OCI-LY3 (cell line): ENCODE measurements at regions not wholly inside any gene's neighbourhood (a gene's known extent, or its start where the extent isn't known, plus 50 kb on each side); places are given as distances from the start of the nearest gene placed in this dataset.

Experiments used
- EZH2phosphoT487 ChIP-seq: fragments of 200-600 bp; shearing (Covaris generic); IDR thresholded peaks from 2 replicates; pipeline ENCODE4 v1.6.1; 2018; ENCODE audit warnings: antibody characterized with exemption, mixed run types, low read depth
- TF ChIP-seq, protein P1 (sequence below): fragments of 200-600, 300-600 bp; sonication (generic); IDR thresholded peaks from 2 replicates; pipeline ENCODE4 v1.5.1; 2014; ENCODE audit warnings: antibody characterized with exemption, low read length, low read depth

DNA sequence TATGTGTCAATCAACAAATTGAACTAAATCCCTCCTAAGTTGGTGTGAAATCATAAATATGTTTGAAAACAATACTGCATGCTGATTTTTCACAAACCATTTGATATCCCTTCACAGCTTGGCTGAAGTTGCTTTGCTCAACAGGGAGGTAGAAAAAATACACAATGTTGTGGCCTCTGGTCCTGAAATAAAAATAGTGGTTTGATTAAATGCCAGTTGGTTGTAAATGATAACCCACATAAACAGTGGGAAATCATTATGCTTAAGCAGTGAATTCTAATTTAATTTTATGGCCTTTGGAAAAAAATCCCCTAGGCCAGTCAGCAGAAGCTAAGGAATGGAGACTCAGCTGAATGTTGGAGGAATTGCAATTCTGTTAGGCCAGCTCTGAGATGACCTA is 359.4 kb upstream of the CWC22 start:
- TF ChIP-seq, protein P1, sequence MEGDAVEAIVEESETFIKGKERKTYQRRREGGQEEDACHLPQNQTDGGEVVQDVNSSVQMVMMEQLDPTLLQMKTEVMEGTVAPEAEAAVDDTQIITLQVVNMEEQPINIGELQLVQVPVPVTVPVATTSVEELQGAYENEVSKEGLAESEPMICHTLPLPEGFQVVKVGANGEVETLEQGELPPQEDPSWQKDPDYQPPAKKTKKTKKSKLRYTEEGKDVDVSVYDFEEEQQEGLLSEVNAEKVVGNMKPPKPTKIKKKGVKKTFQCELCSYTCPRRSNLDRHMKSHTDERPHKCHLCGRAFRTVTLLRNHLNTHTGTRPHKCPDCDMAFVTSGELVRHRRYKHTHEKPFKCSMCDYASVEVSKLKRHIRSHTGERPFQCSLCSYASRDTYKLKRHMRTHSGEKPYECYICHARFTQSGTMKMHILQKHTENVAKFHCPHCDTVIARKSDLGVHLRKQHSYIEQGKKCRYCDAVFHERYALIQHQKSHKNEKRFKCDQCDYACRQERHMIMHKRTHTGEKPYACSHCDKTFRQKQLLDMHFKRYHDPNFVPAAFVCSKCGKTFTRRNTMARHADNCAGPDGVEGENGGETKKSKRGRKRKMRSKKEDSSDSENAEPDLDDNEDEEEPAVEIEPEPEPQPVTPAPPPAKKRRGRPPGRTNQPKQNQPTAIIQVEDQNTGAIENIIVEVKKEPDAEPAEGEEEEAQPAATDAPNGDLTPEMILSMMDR, result no peak
- TF ChIP-seq EZH2phosphoT487, result no peak
